H1 (cell line): ENCODE measurements at regions not wholly inside any gene's neighbourhood (a gene's known extent, or its start where the extent isn't known, plus 50 kb on each side); places are given as distances from the start of the nearest gene placed in this dataset.

Experiments used
- BCL11A ChIP-seq, 2 experiments: IDR thresholded peaks; one replicate each; pipeline ENCODE4 v1.6.1; 2011; ENCODE audit warnings: low read depth in 2 of 2, low read length in 2 of 2, mild to moderate bottlenecking in 2 of 2
- CEBPB ChIP-seq: IDR thresholded peaks from 2 replicates; pipeline ENCODE4 v1.6.1; 2012; ENCODE audit warnings: low read depth, low read length
- CTCF ChIP-seq, 3 experiments: IDR thresholded peaks; 1 replicate in 2 of 3; 2 replicates in 1 of 3; pipeline versions ENCODE4 v1.5.1 to v1.6.1; 2011; ENCODE audit warnings: low read length in 3 of 3, mild to moderate bottlenecking in 3 of 3, inconsistent platforms in 2 of 3, low read depth in 1 of 3, moderate library complexity in 1 of 3; ENCODE audit not compliant: insufficient read depth in 1 of 3; ENCODE audit errors: control extremely low read depth in 1 of 3
- SP4 ChIP-seq: IDR thresholded peaks from 2 replicates; pipeline ENCODE4 v1.6.1; 2012; ENCODE audit warnings: low read length, inconsistent platforms
- YY1 ChIP-seq: IDR thresholded peaks from 2 replicates; pipeline ENCODE4 v1.6.1; 2011; ENCODE audit warnings: low read depth, mild to moderate bottlenecking, low read length

- TF ChIP-seq YY1 (no peak), CTCF (IDR thresholded peaks at IDR 0.05; ENCODE audit: control extremely low read depth in 1 of 3, insufficient read depth in 1 of 3, low read depth in 1 of 3, low read length in 3 of 3) (no peak), BCL11A (IDR thresholded peaks at IDR 0.05; ENCODE audit: low read depth in 2 of 2, low read length in 2 of 2) (no peak), SP4 (no peak), CEBPB (no peak)
Measured at GRCh38 chr11:45435706-45436105, 149.6 kb upstream of the SYT13 start.
